Stimulated activated naive B cell treated with anti-CD40 and anti-IgM and Interleukin-4, amounts not matched to agents 10 μg/mL and 1 μg/mL and 100 μg/mL, for 72 hours (primary cell): ENCODE measurements at regions not wholly inside any gene's neighbourhood (a gene's known extent, or its start where the extent isn't known, plus 50 kb on each side); places are given as distances from the start of the nearest gene placed in this dataset.
A peak's percentile ranks its signal among the peaks of the same experiment; 100 is the strongest.

Experiments used
- ATAC-seq, 2 donors: fragments of 150-1000 bp; cut with Tn5 transposase; replicated peaks; 2 replicates each; pipeline ENCODE4 v1.10.0; 2021; ENCODE audit warnings: moderate library complexity in 1 of 2
- DNase-seq: peaks from one replicate; pipeline ENCODE4 v3.0.0; 2021
- H3K27ac Mint-ChIP-seq: one replicate; pipeline ENCODE4 v1.8.0; 2022; ENCODE audit warnings: mild to moderate bottlenecking, mixed read lengths
- H3K27me3 Mint-ChIP-seq, 2 donors: one replicate each; pipeline ENCODE4 v1.8.0; 2022; ENCODE audit warnings: mixed read lengths in 2 of 2
- H3K36me3 Mint-ChIP-seq, 2 donors: one replicate each; pipeline ENCODE4 v1.8.0; 2022; ENCODE audit warnings: mixed read lengths in 2 of 2, mild to moderate bottlenecking in 1 of 2
- H3K4me1 Mint-ChIP-seq, 2 donors: one replicate each; pipeline ENCODE4 v1.8.0; 2022; ENCODE audit warnings: mixed read lengths in 2 of 2, mild to moderate bottlenecking in 1 of 2
- H3K4me3 Mint-ChIP-seq, 2 donors: one replicate each; pipeline ENCODE4 v1.8.0; 2022; ENCODE audit warnings: mild to moderate bottlenecking in 2 of 2, mixed read lengths in 2 of 2, moderate library complexity in 1 of 2
- H3K9me3 Mint-ChIP-seq, 2 donors: one replicate each; pipeline ENCODE4 v1.8.0; 2022; ENCODE audit warnings: mixed read lengths in 2 of 2, mild to moderate bottlenecking in 1 of 2

GRCh38 chr6:2516059-2516458 is 234.7 kb downstream of the MYLK4 start:
- peaks cover 5 to 6% of the 10 kb centered on the region in 2 donors for H3K9me3 Mint-ChIP-seq
- peaks cover 8 to 17% of the 10 kb centered on the region in 2 donors for H3K27me3 Mint-ChIP-seq
- H3K27ac Mint-ChIP-seq = no peak overlapping the region
- H3K36me3 Mint-ChIP-seq = no peaks in the 10 kb centered on the region
- DNase-seq (no peak), ATAC-seq (no peak)
- H3K4me3 Mint-ChIP-seq = no peak overlapping the region
- H3K4me1 Mint-ChIP-seq = no peaks in the 10 kb centered on the region

- Mint-ChIP-seq H3K27ac (no peak overlapping the region), H3K4me1 (no peaks in the 10 kb centered on the region), H3K27me3 (peaks cover 11 to 20% of the 10 kb centered on the region in 2 donors), H3K36me3 (no peaks in the 10 kb centered on the region), H3K9me3 (peaks cover 3 to 6% of the 10 kb centered on the region in 2 donors), H3K4me3 (no peak overlapping the region)
- no peak for ATAC-seq
- no peak for DNase-seq
These were observed 235.7 kb downstream of the MYLK4 start for GRCh38 chr6:2514965-2515543.

- Mint-ChIP-seq H3K36me3 (no peaks in the 10 kb centered on the region), H3K9me3 (no peaks in the 10 kb centered on the region), H3K4me3 (no peak overlapping the region), H3K27me3 (peaks cover 13 to 22% of the 10 kb centered on the region in 2 donors), H3K4me1 (no peaks in the 10 kb centered on the region), H3K27ac (no peak overlapping the region)
- ATAC-seq (no peak), DNase-seq (no peak)
These were observed 237.9 kb downstream of the MYLK4 start for GRCh38 chr6:2512802-2513201.

GRCh38 chr6:2510316-2510715 is 240.4 kb downstream of the MYLK4 start:
- H3K36me3 Mint-ChIP-seq = peaks cover 0 to 2% of the 10 kb centered on the region in 2 donors

GRCh38 chr6:2509711-2510110 is 241.0 kb downstream of the MYLK4 start:
- Mint-ChIP-seq H3K9me3 (peaks cover 0 to 2% of the 10 kb centered on the region in 2 donors), H3K4me3 (no peak overlapping the region), H3K4me1 (no peaks in the 10 kb centered on the region), H3K36me3 (peaks cover 0 to 2% of the 10 kb centered on the region in 2 donors), H3K27ac (no peak overlapping the region), H3K27me3 (peaks cover 38 to 42% of the 10 kb centered on the region in 2 donors)
- no peak for DNase-seq
- no peak for ATAC-seq

More at GRCh38 chr6:2510316-2510715, 240.4 kb downstream of the MYLK4 start:
- ATAC-seq = no peak
- Mint-ChIP-seq H3K4me3 (no peak overlapping the region), H3K4me1 (no peaks in the 10 kb centered on the region), H3K27me3 (peaks cover 32 to 37% of the 10 kb centered on the region in 2 donors), H3K27ac (no peak overlapping the region), H3K9me3 (no peaks in the 10 kb centered on the region)
- DNase-seq = no peak

GRCh38 chr6:2508071-2508470 is 242.7 kb downstream of the MYLK4 start:
- no peak overlapping the region for H3K4me3 Mint-ChIP-seq
- no peak overlapping the region for H3K27ac Mint-ChIP-seq
- peaks cover 0 to 2% of the 10 kb centered on the region in 2 donors for H3K36me3 Mint-ChIP-seq
- peaks cover 32 to 39% of the 10 kb centered on the region in 2 donors for H3K27me3 Mint-ChIP-seq
- ATAC-seq (no peak), DNase-seq (no peak)
- H3K9me3 Mint-ChIP-seq = peaks cover 0 to 2% of the 10 kb centered on the region in 2 donors
- no peaks in the 10 kb centered on the region for H3K4me1 Mint-ChIP-seq

GRCh38 chr6:2507521-2508037 is 243.1 kb downstream of the MYLK4 start:
- Mint-ChIP-seq H3K27ac (no peak overlapping the region), H3K27me3 (peaks cover 35 to 42% of the 10 kb centered on the region in 2 donors), H3K4me1 (no peaks in the 10 kb centered on the region), H3K36me3 (peaks cover 0 to 2% of the 10 kb centered on the region in 2 donors), H3K4me3 (no peak overlapping the region), H3K9me3 (peaks cover 0 to 2% of the 10 kb centered on the region in 2 donors)
- ATAC-seq (no peak), DNase-seq (no peak)

- Mint-ChIP-seq H3K27me3 (peaks cover 40 to 48% of the 10 kb centered on the region in 2 donors), H3K9me3 (peaks cover 0 to 2% of the 10 kb centered on the region in 2 donors), H3K36me3 (peaks cover 0 to 2% of the 10 kb centered on the region in 2 donors), H3K27ac (no peak overlapping the region), H3K4me1 (no peaks in the 10 kb centered on the region), H3K4me3 (no peak overlapping the region)
- ATAC-seq (no peak), DNase-seq (no peak)
These were observed 243.7 kb downstream of the MYLK4 start for GRCh38 chr6:2507016-2507415.

- Mint-ChIP-seq H3K36me3 (peaks cover 0 to 2% of the 10 kb centered on the region in 2 donors), H3K27ac (peak overlapping the region; percentile 6), H3K4me1 (no peaks in the 10 kb centered on the region), H3K9me3 (peaks cover 0 to 2% of the 10 kb centered on the region in 2 donors), H3K27me3 (peaks cover 33 to 37% of the 10 kb centered on the region in 2 donors), H3K4me3 (no peak overlapping the region)
- no peak for DNase-seq
- no peak for ATAC-seq
These were observed 245.1 kb downstream of the MYLK4 start for GRCh38 chr6:2505624-2506023.

- DNase-seq (no peak), ATAC-seq (no peak)
- H3K4me3 Mint-ChIP-seq = no peak overlapping the region
- H3K27me3 Mint-ChIP-seq = peaks cover 33 to 37% of the 10 kb centered on the region in 2 donors
- peaks cover 0 to 2% of the 10 kb centered on the region in 2 donors for H3K36me3 Mint-ChIP-seq
- no peaks in the 10 kb centered on the region for H3K4me1 Mint-ChIP-seq
- no peak overlapping the region for H3K27ac Mint-ChIP-seq
- peaks cover 0 to 2% of the 10 kb centered on the region in 2 donors for H3K9me3 Mint-ChIP-seq
These were observed 246.1 kb downstream of the MYLK4 start for GRCh38 chr6:2504495-2505064.

- Mint-ChIP-seq H3K36me3 (peaks cover 0 to 2% of the 10 kb centered on the region in 2 donors), H3K4me3 (no peak overlapping the region), H3K27me3 (peaks cover 33 to 37% of the 10 kb centered on the region in 2 donors), H3K27ac (no peak overlapping the region), H3K4me1 (no peaks in the 10 kb centered on the region), H3K9me3 (peaks cover 0 to 2% of the 10 kb centered on the region in 2 donors)
- DNase-seq (no peak), ATAC-seq (no peak)
These were observed 246.8 kb downstream of the MYLK4 start for GRCh38 chr6:2503816-2504494.

GRCh38 chr6:2502998-2503674 is 247.6 kb downstream of the MYLK4 start:
- DNase-seq (no peak), ATAC-seq (no peak)
- no peaks in the 10 kb centered on the region for H3K4me1 Mint-ChIP-seq
- no peak overlapping the region for H3K4me3 Mint-ChIP-seq
- peaks cover 0 to 2% of the 10 kb centered on the region in 2 donors for H3K36me3 Mint-ChIP-seq
- peaks cover 32 to 37% of the 10 kb centered on the region in 2 donors for H3K27me3 Mint-ChIP-seq
- no peak overlapping the region for H3K27ac Mint-ChIP-seq
- peaks cover 0 to 2% of the 10 kb centered on the region in 2 donors for H3K9me3 Mint-ChIP-seq

GRCh38 chr6:2502096-2502997 is 248.4 kb downstream of the MYLK4 start:
- H3K4me1 Mint-ChIP-seq = no peaks in the 10 kb centered on the region
- ATAC-seq (no peak), DNase-seq (no peak)
- H3K4me3 Mint-ChIP-seq = no peak overlapping the region
- peaks cover 0 to 2% of the 10 kb centered on the region in 2 donors for H3K36me3 Mint-ChIP-seq
- H3K27ac Mint-ChIP-seq = no peak overlapping the region
- H3K27me3 Mint-ChIP-seq = peaks cover 33 to 36% of the 10 kb centered on the region in 2 donors
- peaks cover 0 to 2% of the 10 kb centered on the region in 2 donors for H3K9me3 Mint-ChIP-seq
